G401 (cell line): ENCODE measurements at regions not wholly inside any gene's neighbourhood (a gene's known extent, or its start where the extent isn't known, plus 50 kb on each side); places are given as distances from the start of the nearest gene placed in this dataset.

ENCODE experiments used
- DNase-seq: peaks from one replicate; pipeline ENCODE4 v3.0.0-alpha.2; 2015; ENCODE audit warnings: low spot score
- in situ Hi-C: cut with HindIII; loops from 2 replicates; pipeline ENCODE4 v1.10.0; 2016; ENCODE audit warnings: low sequenced_read_pairs, mixed read lengths

DNA sequence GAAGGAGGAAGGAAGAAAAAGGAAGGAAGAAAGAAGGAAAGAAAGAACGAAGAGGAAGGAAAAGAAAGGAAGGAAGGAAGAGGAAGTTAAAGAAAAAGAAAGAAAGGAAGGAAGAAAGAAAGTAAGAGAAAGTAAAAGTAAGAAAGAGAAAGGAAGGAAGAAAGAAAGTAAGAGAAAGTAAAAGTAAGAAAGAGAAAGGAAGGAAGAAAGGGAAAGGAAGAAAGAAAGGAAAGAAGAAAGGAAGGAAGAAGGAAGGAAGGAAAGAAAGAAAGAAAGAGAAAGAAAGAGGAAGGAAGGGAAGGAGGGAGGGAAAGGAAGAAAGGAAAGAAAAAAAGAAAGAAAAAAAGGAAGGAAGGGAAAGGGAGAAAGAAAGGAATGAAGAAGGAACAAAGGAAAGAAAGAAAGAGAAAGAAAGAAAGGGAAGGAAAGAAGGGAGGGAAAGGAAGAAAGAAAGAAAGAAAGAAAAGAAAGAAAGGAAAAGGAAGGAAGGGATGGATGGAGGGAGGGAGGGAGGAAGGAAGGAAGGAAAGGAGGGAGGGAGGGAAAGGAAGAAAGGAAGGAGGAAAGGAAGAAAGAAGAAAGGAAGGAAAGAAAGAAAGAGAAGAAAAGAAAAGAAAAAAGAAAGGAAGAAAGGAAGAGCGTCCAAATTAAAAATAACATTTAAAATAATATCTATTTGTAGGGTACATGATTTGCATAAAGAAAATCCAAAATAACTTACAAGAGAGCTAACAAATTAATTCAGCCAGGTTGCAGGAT is 827.9 kb downstream of the TSN start:
- no peak for DNase-seq
- in situ Hi-C loops, result no loop called here

DNA sequence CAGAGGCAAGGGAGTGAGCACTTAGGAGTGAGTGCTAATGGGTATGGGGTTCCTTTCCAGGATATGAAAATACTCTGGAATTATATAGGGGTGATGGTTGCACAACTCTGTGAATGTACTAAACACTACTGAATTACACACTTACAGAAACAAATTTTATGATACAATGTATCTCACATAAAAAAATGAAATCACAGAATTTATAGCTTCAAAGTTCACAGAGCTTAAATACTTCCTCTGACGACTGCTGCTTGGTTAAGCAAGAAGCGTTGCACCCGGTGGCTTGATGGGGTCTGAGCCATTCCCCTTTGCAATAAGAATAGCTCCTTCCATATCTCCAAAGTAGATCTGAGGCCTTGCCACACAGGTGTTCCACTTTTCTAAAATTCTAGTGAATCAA is 835.1 kb downstream of the TSN start:
- in situ Hi-C loops, result no loop called here
- DNase-seq, result no peak

DNA sequence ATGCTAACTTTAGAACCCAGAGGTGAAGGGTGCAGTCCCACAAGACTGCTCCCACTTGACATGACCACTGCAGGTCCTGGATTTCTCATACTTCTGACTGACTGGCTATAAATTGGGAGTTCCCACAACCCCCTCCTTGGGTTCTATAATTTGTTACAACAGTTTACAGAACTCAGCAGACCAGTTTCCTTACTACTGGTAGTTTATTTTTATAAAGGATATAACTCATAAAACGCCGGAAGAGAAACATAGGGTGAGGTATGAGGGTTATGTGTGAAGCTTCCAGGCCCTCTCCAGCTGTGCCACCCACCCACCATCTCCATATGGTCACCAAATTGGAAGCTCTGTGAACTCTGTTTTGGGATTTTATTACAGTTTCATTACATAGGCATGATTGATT is 839.6 kb downstream of the TSN start:
- DNase-seq, result no peak
- in situ Hi-C loops, result no loop called here

DNA sequence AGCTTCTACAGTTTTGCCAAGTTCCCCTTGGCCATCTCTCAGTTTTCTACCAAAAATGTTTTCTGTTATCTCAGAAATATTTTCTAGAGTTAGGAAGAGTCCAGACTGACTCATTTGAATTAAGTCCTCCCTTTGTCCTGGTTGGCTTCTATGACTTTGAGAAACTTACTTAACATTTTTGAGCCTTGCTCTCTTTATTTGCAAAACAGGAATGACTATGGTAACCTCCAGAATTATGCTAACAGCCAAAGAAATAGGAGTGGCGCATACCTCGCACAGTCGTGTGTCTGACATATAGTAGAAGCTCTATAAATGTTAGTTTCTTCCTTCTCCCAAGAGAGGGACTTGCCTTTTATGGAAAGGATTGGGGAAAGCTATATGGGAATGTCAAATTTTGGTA is 841.1 kb downstream of the TSN start:
- in situ Hi-C loops, result no loop called here

DNA sequence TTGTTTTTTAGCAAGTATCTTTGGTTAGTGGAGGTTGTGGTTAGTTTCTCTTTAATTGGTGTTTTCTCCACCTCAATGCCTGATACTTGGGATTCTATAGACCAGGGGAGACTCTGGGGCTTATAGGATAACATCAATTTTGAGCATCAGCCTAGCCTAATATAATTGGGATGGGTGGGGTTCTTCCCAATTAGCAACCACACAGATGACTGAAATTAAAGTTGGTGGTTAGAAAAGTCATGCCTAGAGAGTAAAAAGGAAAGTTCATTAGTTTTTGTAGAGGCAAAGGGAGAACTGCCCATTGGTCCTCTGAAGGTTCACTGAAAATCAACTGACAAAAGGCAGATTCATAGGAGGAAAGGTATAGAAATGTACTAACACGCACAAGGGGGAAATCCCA is 843.3 kb downstream of the TSN start:
- in situ Hi-C loops, result no loop called here
- DNase-seq, result no peak

More for the DNA sequence above, 841.1 kb downstream of the TSN start:
- no peak for DNase-seq

DNA sequence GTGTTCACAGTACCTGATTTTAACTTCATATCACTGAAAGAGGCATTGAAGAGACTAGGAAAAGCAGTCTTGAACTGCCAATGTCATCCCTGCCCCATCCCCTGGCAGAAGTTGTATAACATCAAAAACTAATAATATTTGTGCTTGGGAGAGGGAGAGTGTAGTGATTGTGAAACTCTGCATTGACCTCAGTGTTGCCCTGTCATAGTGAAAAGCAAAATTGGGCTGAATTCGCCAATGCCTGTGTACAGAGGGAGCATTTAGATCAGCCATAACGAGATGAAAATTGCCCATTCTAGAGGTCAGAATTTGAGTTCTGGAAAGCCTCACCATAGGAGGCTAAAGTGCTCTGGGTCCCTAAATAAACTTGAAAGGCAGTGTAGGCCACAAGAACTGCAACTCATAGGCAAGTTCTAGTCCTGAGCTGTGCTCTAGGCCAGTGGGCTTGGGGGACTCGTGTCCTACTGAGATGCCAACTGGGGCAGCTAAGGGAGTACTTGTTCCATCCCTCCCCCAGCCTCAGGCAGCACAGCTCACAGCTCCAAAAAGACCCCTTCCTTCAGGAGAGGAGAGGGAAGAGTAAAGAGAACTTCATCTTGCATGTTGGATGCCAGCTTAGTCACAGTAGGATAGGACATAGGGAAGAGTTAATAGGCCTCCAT is 855.6 kb downstream of the TSN start:
- in situ Hi-C loops, result no loop called here

DNA sequence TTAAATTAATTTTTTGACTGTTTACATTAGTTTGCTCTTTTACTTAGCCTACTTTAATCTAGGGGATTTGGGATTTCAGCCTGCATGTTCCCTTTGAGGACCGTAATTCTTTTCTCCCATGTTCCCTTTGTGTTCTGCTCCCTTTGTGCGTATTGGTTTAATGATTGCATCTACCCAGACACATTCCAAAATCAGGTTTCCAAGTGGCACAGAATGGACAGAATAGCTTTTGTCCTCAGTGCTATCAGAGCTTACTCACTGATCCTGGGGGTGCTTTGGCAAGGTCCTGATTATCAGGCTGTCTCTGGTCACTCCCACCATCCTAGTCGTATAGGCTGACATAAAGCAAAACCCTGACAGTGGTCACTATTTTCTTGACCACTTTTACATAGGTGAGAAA is 867.5 kb downstream of the TSN start:
- in situ Hi-C loops, result no loop called here
- DNase-seq, result no peak

More for the DNA sequence above, 855.6 kb downstream of the TSN start:
- DNase-seq, result no peak

DNA sequence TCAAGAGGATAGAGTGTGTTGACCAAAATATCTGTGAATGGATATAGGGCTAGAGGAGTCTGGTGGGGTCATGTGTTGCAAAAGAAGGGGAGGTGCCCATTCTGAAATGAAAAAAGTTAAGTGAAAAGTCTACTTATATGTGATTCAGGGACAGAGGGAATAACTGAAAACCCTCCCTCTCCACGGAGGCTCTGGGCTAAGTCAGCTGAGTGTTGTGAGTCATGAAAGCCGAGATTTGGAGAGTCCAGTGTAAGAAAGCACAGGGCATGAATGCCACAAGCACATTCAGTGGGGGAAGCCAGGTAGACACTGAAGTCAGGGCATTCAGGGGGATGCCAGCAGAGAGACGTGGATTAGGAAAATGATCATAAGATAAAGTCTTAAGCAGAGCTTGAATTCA is 871.9 kb downstream of the TSN start:
- DNase-seq, result no peak
- in situ Hi-C loops, result no loop called here

DNA sequence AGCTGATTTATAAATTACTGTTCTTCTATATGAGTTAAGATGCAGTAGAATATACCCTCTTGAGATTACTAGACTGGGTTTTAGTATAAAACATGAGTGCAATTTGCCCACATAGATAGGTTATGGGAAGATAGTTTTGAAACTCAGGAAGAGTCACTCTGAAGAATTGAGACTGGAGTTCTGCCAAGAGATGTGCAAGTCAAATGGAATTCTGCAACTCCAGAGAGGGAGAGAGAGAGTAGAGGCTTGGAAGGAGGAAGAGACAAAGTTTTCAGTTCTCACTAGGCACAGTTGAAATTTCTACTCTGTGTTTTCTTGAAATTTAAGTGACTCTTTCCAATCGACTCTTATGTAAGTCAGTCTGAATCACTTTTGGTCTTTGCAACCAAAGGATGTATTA is 878.8 kb downstream of the TSN start:
- in situ Hi-C loops, result no loop called here
- no peak for DNase-seq

DNA sequence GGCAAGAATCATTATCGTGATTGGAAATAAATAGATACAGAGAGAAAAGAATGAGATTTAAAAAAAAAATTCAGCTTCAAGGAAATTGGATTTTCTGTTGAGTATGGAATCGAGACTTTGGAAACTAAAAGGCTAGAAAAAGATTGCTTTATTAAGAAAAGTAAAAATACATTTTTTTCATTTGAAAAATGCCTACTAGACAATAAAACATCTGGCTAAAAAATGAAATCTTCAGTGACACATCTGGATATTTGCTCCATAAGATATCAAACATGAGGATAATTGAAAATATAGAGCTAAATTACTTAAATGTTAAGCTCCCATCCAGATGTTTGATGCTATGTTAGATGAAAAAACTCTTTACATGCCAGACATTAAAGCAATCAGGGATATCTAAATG is 879.5 kb downstream of the TSN start:
- DNase-seq, result no peak
- in situ Hi-C loops, result no loop called here

DNA sequence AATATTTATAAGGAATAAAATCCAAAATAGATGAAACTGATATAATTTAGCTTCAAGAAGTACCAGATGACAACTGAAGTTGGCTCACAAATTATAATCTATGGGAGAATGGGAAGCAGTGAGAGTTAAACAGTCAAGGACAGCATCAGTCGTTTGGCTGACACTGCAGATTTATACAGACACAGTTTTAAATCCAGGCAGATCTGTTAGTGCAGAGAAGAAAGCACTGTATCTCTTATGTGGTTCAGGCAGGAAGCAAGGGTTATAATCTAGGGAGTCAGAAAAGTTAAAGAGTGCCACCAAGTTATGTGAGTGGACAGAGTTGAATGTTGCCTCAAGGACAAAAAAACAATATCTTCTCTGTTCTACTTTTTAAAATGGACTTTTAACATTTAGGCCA is 880.2 kb downstream of the TSN start:
- in situ Hi-C loops, result no loop called here
- no peak for DNase-seq

DNA sequence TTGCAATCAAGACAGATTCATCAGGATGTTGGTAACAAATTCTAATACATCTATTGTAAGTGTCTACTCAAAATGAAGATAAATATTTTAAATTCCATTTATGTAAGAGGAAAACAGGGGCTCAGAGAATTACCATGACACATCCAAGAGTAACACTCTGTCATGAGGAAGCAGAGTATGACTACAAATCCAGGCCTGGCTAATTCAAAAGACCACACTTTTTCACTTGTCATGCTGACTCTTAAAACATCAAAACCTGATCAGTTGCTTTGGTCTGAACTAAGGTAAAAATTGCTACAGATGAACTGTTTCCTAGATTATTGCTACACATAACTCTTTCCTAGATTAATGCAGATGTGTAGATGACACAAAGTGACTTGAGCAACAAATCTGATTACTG is 880.6 kb downstream of the TSN start:
- in situ Hi-C loops, result no loop called here
- DNase-seq, result no peak

DNA sequence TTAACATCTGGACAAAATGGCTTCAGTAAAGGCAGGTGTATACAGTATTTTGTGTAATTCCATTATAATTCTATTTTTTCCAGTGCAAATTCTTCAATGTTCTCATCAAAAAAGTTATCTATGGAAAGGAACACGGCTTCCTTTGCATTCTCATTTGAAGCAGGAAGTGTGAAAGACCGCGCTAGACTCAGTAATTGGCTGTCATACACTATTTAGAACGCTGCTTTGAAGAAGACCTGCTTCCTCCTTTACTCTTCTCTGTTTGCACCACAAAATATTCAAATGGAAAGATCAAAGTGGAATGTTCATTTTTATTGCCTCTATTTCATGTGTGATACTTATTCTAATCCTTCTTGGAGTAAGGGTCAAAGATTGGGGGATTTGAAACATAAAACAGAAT is 883.7 kb downstream of the TSN start:
- in situ Hi-C loops, result no loop called here
- no peak for DNase-seq

DNA sequence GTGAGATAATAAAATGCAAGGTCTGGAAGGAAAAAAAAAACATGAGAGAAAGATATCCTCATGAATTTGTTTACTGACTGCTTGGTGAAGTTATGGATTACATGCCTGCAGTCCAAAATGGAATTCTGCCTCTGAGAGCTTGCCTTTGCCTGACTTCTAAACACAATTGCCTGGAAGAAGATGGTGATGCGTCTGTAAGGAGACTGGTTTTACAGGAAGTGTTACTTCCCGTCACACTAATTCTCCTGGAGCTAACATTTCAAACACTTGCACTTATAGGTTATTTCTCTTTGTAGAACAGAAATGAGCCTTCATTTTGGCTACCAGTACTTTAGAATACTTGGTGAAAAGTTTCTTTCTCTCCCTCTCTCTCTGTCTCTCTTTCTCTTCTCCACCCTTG is 884.3 kb downstream of the TSN start:
- in situ Hi-C loops, result no loop called here
- no peak for DNase-seq

DNA sequence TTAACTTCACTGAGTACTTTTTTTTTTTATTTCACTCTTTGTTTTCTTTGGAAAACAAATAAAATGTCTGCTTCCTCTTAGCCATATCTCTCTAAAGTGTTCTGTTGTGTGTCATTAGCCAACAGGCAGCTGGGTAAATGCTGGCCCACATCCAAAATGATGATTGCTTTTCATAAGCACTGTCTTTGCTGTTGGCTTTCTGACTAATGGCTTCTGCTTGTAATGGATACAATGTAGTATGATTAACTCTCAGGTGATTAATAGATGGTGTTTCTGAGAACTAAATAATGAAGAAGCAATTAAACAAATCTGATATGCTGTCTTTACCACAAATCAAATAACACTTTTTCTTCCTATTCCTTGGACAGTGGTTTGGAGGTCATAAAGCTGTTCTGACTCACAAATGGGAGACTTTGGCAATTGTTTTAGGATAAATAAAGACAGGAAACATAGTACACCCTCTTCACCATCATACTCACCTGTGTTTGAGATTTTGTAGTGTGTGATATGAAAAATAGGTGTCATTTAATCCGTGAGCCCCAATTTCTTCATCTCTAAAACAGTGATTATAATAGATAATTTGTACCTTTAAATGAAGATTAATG is 888.4 kb downstream of the TSN start:
- peak; percentile 3 for DNase-seq
- in situ Hi-C loops, result no loop called here

DNA sequence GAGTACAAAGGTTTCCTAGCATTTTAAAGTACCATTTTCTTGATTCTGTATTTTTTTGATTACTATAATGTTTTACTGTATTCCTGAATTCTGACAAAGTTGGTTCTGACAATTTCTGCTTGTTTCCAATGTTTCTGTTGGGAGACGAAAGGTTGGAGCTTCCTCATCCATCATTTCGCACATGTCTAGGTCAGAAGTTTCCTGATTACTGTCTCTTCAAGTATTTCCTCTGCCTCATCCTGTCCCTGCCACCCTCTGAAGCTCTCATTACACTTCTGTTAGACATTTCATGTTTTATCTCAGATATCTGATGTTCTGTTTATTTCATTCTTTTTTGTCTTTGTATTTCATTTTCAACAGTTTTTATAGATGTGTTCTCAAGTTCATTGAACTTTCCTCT is 895.8 kb downstream of the TSN start:
- DNase-seq, result no peak
- in situ Hi-C loops, result no loop called here

DNA sequence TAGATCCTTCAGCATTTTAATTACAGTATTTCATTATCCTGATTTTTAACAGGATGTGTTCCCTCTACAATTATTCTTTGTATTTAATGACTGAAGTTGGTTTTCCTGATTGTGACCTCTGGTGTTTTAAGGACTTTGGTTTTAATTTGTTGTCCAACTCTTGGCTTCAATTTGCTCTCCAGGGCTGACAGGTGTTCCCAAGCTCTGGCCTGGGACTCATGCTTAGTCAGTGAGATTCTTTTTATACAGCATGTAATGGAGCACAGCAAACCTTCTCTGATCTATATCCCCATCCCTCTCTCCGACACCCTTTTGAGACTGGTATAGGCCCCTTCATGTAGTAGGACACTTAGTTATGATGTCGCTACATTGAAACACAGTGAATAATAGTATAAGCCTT is 896.3 kb downstream of the TSN start:
- in situ Hi-C loops, result no loop called here
- DNase-seq, result no peak

DNA sequence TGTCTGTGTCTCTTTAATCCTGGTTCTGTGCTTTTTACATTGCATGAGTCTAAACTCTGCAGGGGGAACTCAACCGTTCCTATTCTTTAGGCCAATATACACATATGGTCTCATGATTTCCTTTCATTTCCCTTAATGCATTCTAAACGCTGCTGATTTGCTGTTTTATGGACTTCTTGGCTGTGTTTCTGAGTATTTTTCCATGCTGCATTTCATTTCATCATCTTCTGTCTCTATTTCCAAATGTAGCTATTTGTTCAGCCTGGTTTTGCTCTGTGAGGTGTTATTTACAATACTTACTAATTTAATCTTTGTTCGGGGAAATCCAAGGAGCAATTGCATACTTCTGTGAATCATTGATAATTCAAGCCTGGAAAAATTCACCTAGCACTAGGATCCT is 897.2 kb downstream of the TSN start:
- DNase-seq, result no peak
- in situ Hi-C loops, result no loop called here

DNA sequence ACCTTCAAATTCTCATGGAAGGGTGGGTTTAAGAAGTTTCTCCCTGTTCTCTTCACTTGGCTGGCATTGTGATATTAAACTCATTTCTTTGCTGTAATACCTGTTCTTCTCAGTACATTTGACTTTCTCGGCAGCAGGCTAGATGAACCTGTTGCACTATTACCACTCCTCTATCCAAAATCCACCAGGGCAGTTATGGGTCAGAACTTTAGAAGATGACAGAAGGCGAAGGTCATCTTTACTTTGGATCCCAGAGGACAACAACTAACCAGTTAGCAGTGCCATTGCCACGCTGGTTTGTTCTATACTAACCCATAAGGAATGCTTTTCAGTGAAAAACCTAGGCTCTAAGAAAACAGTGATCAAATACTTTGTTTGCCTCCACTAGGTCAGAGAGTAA is 901.0 kb downstream of the TSN start:
- in situ Hi-C loops, result no loop called here
- DNase-seq, result no peak

DNA sequence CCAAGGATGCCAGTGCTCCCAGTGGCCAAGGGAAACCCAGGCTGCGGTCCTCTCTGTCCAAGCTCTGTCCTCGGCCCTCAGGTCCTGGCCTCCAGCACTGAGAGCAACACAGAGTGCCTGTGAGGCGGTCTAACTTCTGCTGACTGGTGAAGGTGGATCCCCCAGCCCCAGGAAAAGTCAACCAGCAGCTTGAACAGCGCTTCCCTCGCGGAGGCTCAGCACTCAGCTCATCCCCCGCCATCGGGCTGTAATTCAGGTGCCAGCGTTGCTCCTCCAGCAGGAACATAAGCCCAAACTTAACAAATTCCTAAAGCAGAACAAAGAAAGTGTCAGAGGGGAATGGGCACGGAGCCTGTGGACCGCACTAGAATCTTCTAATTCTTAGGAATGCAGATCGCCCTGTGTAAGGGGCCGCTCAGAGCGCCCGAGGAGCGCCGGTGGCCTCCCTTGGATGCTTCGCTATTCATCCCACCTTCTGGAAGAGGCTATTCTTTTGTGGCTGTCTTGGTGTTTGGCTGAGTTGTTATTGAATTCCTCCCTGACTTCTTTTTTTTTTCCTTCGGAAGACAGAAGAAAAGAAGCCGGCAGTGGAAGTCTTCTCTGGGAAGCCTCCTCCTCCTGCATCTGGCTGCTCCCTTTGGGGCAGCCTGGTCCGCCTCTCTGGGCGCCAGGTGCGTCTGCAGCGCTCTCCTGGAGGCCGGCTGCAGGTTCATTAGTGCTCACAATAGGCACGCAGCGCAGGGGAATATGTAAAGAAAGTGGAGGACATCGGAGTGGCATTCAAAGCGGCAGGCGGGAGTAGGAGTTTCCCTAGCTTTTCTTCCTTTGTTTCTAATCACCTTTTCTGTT is 905.6 kb downstream of the TSN start:
- no peak for DNase-seq

More for the DNA sequence above, 905.6 kb downstream of the TSN start:
- in situ Hi-C loops, result no loop called here
